HG02759 (cell line): ENCODE measurements at regions not wholly inside any gene's neighbourhood (a gene's known extent, or its start where the extent isn't known, plus 50 kb on each side); places are given as distances from the start of the nearest gene placed in this dataset.

ENCODE experiments used
- ATAC-seq: cut with Tn5 transposase; IDR thresholded peaks from one replicate; pipeline ENCODE4 v1.9.1; 2021; ENCODE audit warnings: mild to moderate bottlenecking, moderate library complexity; ENCODE audit not compliant: unreplicated experiment

GRCh38 chr1:101089613-101090338, 64.2 kb upstream of the DPH5 start:
- ATAC-seq = no peak

GRCh38 chr1:101088431-101088830, 62.8 kb upstream of the DPH5 start:
- ATAC-seq = no peak

- no peak for ATAC-seq
Observed at GRCh38 chr1:101086783-101087182, 61.2 kb upstream of the DPH5 start.

DNA sequence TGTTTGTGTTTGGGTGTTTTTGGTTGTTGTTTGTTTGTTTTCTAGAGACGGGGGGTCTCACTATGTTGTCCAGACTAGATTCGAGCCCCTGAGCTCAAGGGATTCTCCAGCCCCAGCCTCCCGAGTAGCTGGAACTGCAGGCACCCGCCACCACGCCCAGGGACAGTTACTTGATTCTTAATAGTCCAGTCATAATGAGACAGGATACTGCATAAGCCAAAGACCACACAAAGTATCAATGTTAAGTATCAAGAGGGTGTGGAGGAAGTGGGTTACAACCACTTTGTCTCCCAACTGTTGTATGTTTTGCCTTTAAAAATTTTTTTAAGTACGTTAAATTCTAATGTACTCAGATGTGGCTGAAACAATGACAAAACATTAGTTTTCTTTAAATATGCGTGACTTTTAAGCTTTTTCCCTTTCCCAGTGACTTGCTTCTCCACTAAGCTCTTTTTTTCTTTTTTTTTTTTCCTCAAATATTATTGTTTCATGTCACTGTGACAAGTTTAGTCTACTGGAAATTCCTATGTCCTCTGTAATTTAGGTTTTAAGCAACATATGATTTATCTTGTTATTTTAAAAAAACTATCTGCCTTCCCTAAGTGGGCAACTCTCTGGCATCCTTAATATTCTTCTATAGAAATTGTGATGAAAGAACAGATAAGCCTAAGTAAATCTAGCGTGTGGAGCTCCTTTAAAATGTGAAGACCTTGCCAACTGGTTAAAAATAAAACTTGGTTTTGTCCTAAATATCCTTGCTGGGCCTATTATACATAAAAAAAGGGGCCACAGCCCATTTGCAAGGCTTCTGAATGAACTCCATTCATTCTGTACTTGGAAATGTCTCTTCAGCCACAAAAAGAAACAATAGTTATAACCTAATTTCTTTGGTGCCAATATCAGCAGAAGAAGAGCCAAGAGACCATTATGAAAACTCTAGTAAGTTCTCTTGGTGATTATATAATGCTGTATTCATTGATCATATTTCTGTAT, 56.2 kb upstream of the DPH5 start:
- no peak for ATAC-seq

GRCh38 chr1:101080859-101081258, 55.3 kb upstream of the DPH5 start:
- no peak for ATAC-seq

- ATAC-seq = no peak
Observed at GRCh38 chr1:101079341-101079740, 53.8 kb upstream of the DPH5 start.

- ATAC-seq = no peak
Observed at GRCh38 chr1:101077849-101078248, 52.3 kb upstream of the DPH5 start.

DNA sequence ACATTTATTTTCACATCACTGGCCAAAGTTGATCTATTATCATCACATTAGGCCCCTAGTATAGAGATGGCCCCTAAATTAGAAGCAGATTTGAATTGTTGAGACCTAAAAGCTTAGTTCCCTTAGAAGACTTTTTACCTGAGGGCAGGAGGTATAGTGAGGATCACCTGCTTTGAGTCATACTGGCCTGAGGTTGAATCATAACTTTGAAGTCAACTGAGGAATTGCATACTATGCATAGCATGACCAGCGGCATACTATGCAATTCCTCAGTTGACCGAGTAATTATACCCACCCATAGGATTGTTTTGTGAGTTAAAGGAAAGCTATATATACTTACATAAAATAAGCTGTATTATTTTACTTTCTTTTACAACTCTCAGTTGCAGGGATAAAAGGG, 50.3 kb upstream of the DPH5 start:
- no peak for ATAC-seq
